DMS79 (cell line): ENCODE measurements at regions not wholly inside any gene's neighbourhood (a gene's known extent, or its start where the extent isn't known, plus 50 kb on each side); places are given as distances from the start of the nearest gene placed in this dataset.

Experiments used
- DNase-seq: peaks from one replicate; lab custom pipeline; 2025; lab: John Stamatoyannopoulos, UW

- no peak for DNase-seq
Measured at GRCh38 chr10:88110822-88111221, 247.4 kb downstream of the PTEN start.

GRCh38 chr10:88111294-88111693, 247.9 kb downstream of the PTEN start:
- DNase-seq, result no peak

- no peak for DNase-seq
Measured at GRCh38 chr10:88113232-88113631, 249.8 kb downstream of the PTEN start.

- no peak for DNase-seq
Measured at GRCh38 chr10:88113657-88114272, 250.3 kb downstream of the PTEN start.

- DNase-seq, result no peak
Measured at GRCh38 chr10:88114368-88114767, 250.9 kb downstream of the PTEN start.

- DNase-seq, result no peak
Measured at GRCh38 chr10:88115407-88115806, 252.0 kb downstream of the PTEN start.

- DNase-seq, result no peak
Measured at GRCh38 chr10:88115968-88116367, 252.5 kb downstream of the PTEN start.

- DNase-seq, result no peak
Measured at GRCh38 chr10:88116481-88116880, 253.1 kb downstream of the PTEN start.

- no peak for DNase-seq
Measured at GRCh38 chr10:88116971-88117626, 253.7 kb downstream of the PTEN start.

GRCh38 chr10:88117869-88118632, 254.6 kb downstream of the PTEN start:
- DNase-seq, result no peak

- DNase-seq, result no peak
Measured at GRCh38 chr10:88118729-88119128, 255.3 kb downstream of the PTEN start.

- DNase-seq, result no peak
Measured at GRCh38 chr10:88119160-88119559, 255.7 kb downstream of the PTEN start.

- no peak for DNase-seq
Measured at GRCh38 chr10:88120075-88120474, 256.6 kb downstream of the PTEN start.

- DNase-seq, result no peak
Measured at GRCh38 chr10:88120599-88121333, 257.3 kb downstream of the PTEN start.

GRCh38 chr10:88121361-88121760, 257.9 kb downstream of the PTEN start:
- DNase-seq, result no peak

- DNase-seq, result no peak
Measured at GRCh38 chr10:88122145-88122544, 258.7 kb downstream of the PTEN start.

GRCh38 chr10:88122576-88122975, 259.2 kb downstream of the PTEN start:
- DNase-seq, result no peak

- no peak for DNase-seq
Measured at GRCh38 chr10:88125766-88126165, 262.3 kb downstream of the PTEN start.

- no peak for DNase-seq
Measured at GRCh38 chr10:88126699-88127098, 263.3 kb downstream of the PTEN start.

GRCh38 chr10:88127269-88127668, 263.8 kb downstream of the PTEN start:
- DNase-seq, result no peak

GRCh38 chr10:88127766-88128165, 264.3 kb downstream of the PTEN start:
- DNase-seq, result no peak

- DNase-seq, result no peak
Measured at GRCh38 chr10:88129013-88129412, 265.6 kb downstream of the PTEN start.

- no peak for DNase-seq
Measured at GRCh38 chr10:88130912-88131311, 267.5 kb downstream of the PTEN start.
